SK-N-SH treated with all-trans-retinoic acid at 6 μM for 48 hours (cell line): ENCODE measurements at regions not wholly inside any gene's neighbourhood (a gene's known extent, or its start where the extent isn't known, plus 50 kb on each side); places are given as distances from the start of the nearest gene placed in this dataset.
"Not testable (repeated sequence)": the region's sequence is repeated elsewhere in the genome, so short reads cannot be mapped to it uniquely, and the experiment has no call there.

ENCODE experiments used
- ATAC-seq: fragments of 200-7000 bp; cut with Tn5 transposase; 3 replicates; pipeline ENCODE4 v1.9.1; 2020; ENCODE audit warnings: mild to moderate bottlenecking, moderate library complexity
- ARNTL ChIP-seq: fragments of 450-650 bp; formaldehyde crosslinking; IDR thresholded peaks from 2 replicates; pipeline ENCODE4 v1.5.0; 2020; ENCODE audit warnings: low read depth, mild to moderate bottlenecking, moderate library complexity, borderline replicate concordance
- BACH2 ChIP-seq: fragments of 250-450 bp; sonication (Bioruptor Pico); IDR thresholded peaks from 2 replicates; pipeline ENCODE4 v1.9.0; 2021; ENCODE audit warnings: mild to moderate bottlenecking, borderline replicate concordance
- CREB5 ChIP-seq: fragments of 250-450 bp; sonication (Bioruptor Pico); IDR thresholded peaks from 2 replicates; pipeline ENCODE4 v1.5.1; 2020; ENCODE audit warnings: low read depth, mild to moderate bottlenecking, moderate library complexity
- CSDC2 ChIP-seq: fragments of 250-450 bp; sonication (Bioruptor Pico); IDR thresholded peaks from 2 replicates; pipeline ENCODE4 v1.5.0; 2020; ENCODE audit warnings: mild to moderate bottlenecking, moderate library complexity
- CSRNP3 ChIP-seq: fragments of 250-450 bp; sonication (Bioruptor Pico); IDR thresholded peaks from 2 replicates; pipeline ENCODE4 v1.5.1; 2021; ENCODE audit warnings: mild to moderate bottlenecking, moderate library complexity
- ESRRG ChIP-seq: fragments of 250-450 bp; sonication (Bioruptor Pico); IDR thresholded peaks from 2 replicates; pipeline ENCODE4 v1.6.1; 2021; ENCODE audit warnings: mild to moderate bottlenecking
- GLIS3 ChIP-seq: fragments of 250-450 bp; sonication (Bioruptor Pico); IDR thresholded peaks from 2 replicates; pipeline ENCODE4 v1.5.0; 2020; ENCODE audit warnings: mild to moderate bottlenecking, moderate library complexity
- ISL1 ChIP-seq: fragments of 250-450 bp; sonication (Bioruptor Pico); IDR thresholded peaks from 2 replicates; pipeline ENCODE4 v2.1.2; 2022; ENCODE audit warnings: mild to moderate bottlenecking, moderate library complexity
- OSR1 ChIP-seq: fragments of 250-450 bp; sonication (Bioruptor Pico); IDR thresholded peaks from 2 replicates; pipeline ENCODE4 v1.8.0; 2022; ENCODE audit warnings: moderate library complexity, mild to moderate bottlenecking, inconsistent platforms
- PATZ1 ChIP-seq: fragments of 250-450 bp; sonication (Bioruptor Pico); IDR thresholded peaks from 2 replicates; pipeline ENCODE4 v1.8.0; 2020; ENCODE audit warnings: mild to moderate bottlenecking, moderate library complexity, borderline replicate concordance
- POU6F1 ChIP-seq: fragments of 250-450 bp; sonication (Bioruptor Pico); IDR thresholded peaks from 2 replicates; pipeline ENCODE4 v1.8.0; 2021; ENCODE audit warnings: low read depth, mild to moderate bottlenecking, moderate library complexity, borderline replicate concordance
- PPARA ChIP-seq: fragments of 250-450 bp; sonication (Bioruptor Pico); IDR thresholded peaks from 2 replicates; pipeline ENCODE4 v1.5.0; 2020; ENCODE audit warnings: mild to moderate bottlenecking, borderline replicate concordance
- RARB ChIP-seq: fragments of 250-450 bp; sonication (Bioruptor Pico); IDR thresholded peaks from 2 replicates; pipeline ENCODE4 v1.8.0; 2021; ENCODE audit warnings: mild to moderate bottlenecking, moderate library complexity
- SNAI2 ChIP-seq: fragments of 250-450 bp; sonication (Bioruptor Pico); IDR thresholded peaks from 2 replicates; pipeline ENCODE4 v1.5.0; 2020; ENCODE audit warnings: mild to moderate bottlenecking, moderate library complexity
- TCF4 ChIP-seq: fragments of 250-450 bp; sonication (Bioruptor Pico); IDR thresholded peaks from 2 replicates; pipeline ENCODE4 v1.8.0; 2021; ENCODE audit warnings: mild to moderate bottlenecking, moderate library complexity, borderline replicate concordance
- TSHZ2 ChIP-seq: fragments of 250-450 bp; sonication (Bioruptor Pico); IDR thresholded peaks from 2 replicates; pipeline ENCODE4 v1.5.0; 2020; ENCODE audit warnings: mild to moderate bottlenecking, moderate library complexity
- ZC3H10 ChIP-seq: fragments of 250-450 bp; sonication (Bioruptor Pico); IDR thresholded peaks from 2 replicates; pipeline ENCODE4 v1.5.1; 2021; ENCODE audit warnings: mild to moderate bottlenecking, moderate library complexity
- ZFP3 ChIP-seq: fragments of 250-450 bp; sonication (Bioruptor Pico); IDR thresholded peaks from 2 replicates; pipeline ENCODE4 v1.5.0; 2020; ENCODE audit warnings: mild to moderate bottlenecking, moderate library complexity
- ZFP30 ChIP-seq: fragments of 450-650 bp; formaldehyde crosslinking; IDR thresholded peaks from 2 replicates; pipeline ENCODE4 v1.5.0; 2022; ENCODE audit warnings: mild to moderate bottlenecking, moderate library complexity
- ZNF565 ChIP-seq: fragments of 450-650 bp; formaldehyde crosslinking; conservative IDR thresholded peaks from 2 replicates; pipeline ENCODE4 v1.5.0; 2020; ENCODE audit warnings: low read depth, mild to moderate bottlenecking, moderate library complexity
- ZNF70 ChIP-seq: fragments of 450-650 bp; formaldehyde crosslinking; IDR thresholded peaks from 2 replicates; pipeline ENCODE4 v1.5.0; 2020; ENCODE audit warnings: mild to moderate bottlenecking, moderate library complexity
- ZNF8 ChIP-seq: fragments of 450-650 bp; formaldehyde crosslinking; IDR thresholded peaks from 2 replicates; pipeline ENCODE4 v1.5.0; 2020; ENCODE audit warnings: mild to moderate bottlenecking, moderate library complexity

- no peak for TF ChIP-seq TSHZ2 (CRISPR knock-in tag)
- no peak for TF ChIP-seq ARNTL (CRISPR knock-in tag)
- TF ChIP-seq PPARA (CRISPR knock-in tag): no peak
- no peak for TF ChIP-seq BACH2 (CRISPR knock-in tag)
- TF ChIP-seq ZFP30 (CRISPR knock-in tag): no peak
- no peak for TF ChIP-seq SNAI2 (CRISPR knock-in tag)
- TF ChIP-seq CREB5 (CRISPR knock-in tag): no peak
- TF ChIP-seq POU6F1: no peak
- ATAC-seq: no peak
Observed at GRCh38 chr6:179340-179950, 112.8 kb upstream of the DUSP22 start.

GRCh38 chr6:180091-180694 is 112.1 kb upstream of the DUSP22 start:
- not testable (repeated sequence) for ATAC-seq

- TF ChIP-seq TCF4 (CRISPR knock-in tag) (no peak), ZFP3 (no peak), ESRRG (no peak), CSDC2 (no peak), ISL1 (CRISPR knock-in tag) (no peak), PATZ1 (CRISPR knock-in tag) (no peak), POU6F1 (no peak), CREB5 (CRISPR knock-in tag) (no peak), BACH2 (CRISPR knock-in tag) (no peak), ZNF565 (CRISPR knock-in tag) (no peak), SNAI2 (CRISPR knock-in tag) (no peak), OSR1 (no peak), GLIS3 (no peak), ZNF8 (CRISPR knock-in tag) (no peak), ZNF70 (CRISPR knock-in tag) (no peak), ZC3H10 (CRISPR knock-in tag) (no peak), CSRNP3 (CRISPR knock-in tag) (no peak), ARNTL (CRISPR knock-in tag) (no peak), RARB (CRISPR knock-in tag) (no peak), PPARA (CRISPR knock-in tag) (no peak)
- ATAC-seq: no peak
Observed at GRCh38 chr6:181049-181654, 111.1 kb upstream of the DUSP22 start.
